HG03439 (cell line): ENCODE measurements at regions not wholly inside any gene's neighbourhood (a gene's known extent, or its start where the extent isn't known, plus 50 kb on each side); places are given as distances from the start of the nearest gene placed in this dataset.

Source experiments
- ATAC-seq: cut with Tn5 transposase; IDR thresholded peaks from one replicate; pipeline ENCODE4 v1.9.1; 2021; ENCODE audit warnings: mild to moderate bottlenecking, moderate library complexity; ENCODE audit not compliant: unreplicated experiment

GRCh38 chr13:33612641-33613638 lies 205.0 kb upstream of the RFC3 start:
- ATAC-seq, result peak; percentile 76

- ATAC-seq, result no peak
Measured at GRCh38 chr13:33615436-33615835, 202.5 kb upstream of the RFC3 start.

- no peak for ATAC-seq
Measured at GRCh38 chr13:33616130-33616529, 201.8 kb upstream of the RFC3 start.

GRCh38 chr13:33617055-33617454 lies 200.9 kb upstream of the RFC3 start:
- ATAC-seq, result no peak

- ATAC-seq, result no peak
Measured at GRCh38 chr13:33624253-33624652, 193.7 kb upstream of the RFC3 start.

DNA sequence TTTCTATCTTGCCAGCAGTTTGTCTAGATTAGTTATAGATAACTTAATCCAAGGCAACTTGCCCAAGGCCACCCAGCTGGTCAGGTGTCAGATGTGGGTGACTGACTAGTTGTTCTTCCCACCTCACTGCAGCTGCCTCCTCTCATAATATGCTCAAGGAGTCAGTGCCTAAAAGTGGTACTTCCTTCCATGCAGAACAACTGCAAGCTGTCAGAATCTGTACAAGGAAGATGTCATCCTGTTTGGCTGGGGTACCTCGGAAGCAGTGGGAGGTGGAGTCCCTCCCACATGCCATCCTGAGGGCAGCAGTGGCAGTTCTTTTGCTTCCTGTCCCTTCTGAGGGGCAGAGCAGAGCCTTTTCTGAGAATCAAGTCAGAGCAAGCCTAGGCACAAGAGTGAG lies 193.2 kb upstream of the RFC3 start:
- ATAC-seq, result no peak

- ATAC-seq, result no peak
Measured at GRCh38 chr13:33626407-33626806, 191.5 kb upstream of the RFC3 start.

DNA sequence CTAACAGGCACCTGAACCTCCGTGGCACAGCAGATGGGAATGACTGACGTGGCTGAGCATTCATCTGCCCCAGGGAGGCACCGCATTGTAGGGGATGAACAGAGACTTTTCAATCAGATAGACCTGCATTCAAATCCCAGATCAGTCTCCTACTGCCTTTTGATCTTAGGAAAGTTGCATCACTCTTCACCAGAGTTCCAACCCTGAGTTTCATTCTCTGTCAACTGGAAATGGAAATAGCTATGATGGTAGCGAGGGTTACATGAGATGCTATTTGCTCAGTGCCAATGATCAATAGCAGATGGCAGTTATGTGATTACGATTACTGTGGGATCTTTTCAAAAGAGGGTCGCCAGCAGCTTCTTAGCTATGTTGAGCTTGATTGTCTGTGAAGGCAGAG lies 189.3 kb upstream of the RFC3 start:
- no peak for ATAC-seq

- no peak for ATAC-seq
Measured at GRCh38 chr13:33629605-33630360, 188.2 kb upstream of the RFC3 start.

DNA sequence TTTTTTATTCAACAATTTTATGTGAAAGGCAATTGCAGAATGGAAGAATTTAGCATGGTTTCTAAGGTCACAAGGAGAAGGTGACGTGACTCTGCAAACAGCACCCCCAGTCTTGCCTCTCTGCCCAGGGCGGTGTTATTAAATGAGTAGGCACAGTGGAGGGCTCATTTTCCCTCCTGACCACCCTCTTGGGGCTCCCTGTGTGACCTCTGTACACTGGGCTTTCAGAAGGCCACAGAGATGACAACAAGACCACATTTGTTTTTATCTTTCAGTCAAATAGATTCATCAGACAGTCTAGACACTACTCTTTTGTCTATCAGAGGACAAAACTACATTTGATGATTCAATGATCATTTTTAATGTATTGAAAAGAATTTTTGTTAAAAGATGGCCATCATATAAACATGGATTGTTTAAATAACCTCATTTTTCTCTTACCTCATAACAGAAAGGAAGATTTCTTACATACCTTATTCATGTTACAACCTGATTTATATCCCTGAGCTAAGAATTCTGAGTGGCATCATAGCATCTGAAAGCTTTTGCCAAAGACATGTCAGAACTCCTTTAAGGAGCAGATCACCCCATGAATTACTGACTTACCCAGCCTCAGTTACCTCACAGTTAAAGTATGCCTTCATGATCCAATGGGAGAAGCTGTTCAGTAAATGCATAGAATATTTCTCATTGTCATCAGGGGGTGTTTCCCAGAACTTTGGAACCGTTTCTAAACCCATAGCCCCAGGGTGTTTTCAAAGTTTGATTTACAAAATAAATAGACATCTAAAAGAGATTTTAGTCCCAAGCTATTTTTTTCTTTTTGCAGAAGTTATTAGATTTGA lies 184.0 kb upstream of the RFC3 start:
- ATAC-seq, result no peak

- no peak for ATAC-seq
Measured at GRCh38 chr13:33634546-33634982, 183.4 kb upstream of the RFC3 start.

DNA sequence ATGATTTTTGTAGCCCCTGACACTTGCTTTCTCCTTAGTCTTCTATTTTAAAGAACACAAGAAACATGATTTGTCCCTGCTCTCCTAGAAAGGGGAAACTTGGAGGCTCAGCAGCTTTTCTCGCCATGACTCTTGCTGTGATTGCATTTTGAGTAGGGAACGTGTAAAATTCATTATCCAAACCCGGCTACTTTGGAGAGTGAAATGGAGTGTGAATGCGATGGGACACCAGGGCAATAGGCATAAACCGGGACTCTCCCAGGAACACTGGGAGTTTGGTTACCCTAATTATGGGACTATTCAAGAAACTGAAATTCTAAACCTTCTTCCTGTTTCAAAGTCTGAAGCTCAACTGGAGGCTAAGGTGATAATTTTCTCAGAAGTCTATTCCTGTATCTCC lies 181.7 kb upstream of the RFC3 start:
- no peak for ATAC-seq

- ATAC-seq, result no peak
Measured at GRCh38 chr13:33636955-33637670, 180.8 kb upstream of the RFC3 start.

GRCh38 chr13:33637978-33638743 lies 179.8 kb upstream of the RFC3 start:
- ATAC-seq, result no peak

DNA sequence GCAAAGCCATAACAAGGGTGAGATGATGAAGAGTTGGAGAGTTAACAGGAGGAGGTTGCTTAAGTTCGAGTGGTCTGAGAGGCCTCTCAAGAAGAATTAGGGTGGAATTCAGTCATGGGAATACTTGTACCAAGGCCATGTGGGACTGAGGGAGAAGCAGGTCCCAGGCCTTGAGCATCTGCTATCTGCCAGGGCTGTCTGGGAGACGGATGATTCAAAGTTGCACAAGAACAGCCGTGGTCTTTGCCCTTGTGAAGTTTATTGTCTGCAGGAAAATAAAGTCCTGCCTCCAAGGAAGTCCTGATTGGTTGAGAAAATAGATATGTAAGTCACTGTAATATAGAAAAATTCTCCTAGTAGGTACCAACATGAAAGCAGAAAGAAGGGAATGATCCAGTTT lies 178.8 kb upstream of the RFC3 start:
- ATAC-seq, result no peak

- peak; percentile 78 for ATAC-seq
Measured at GRCh38 chr13:33639626-33640080, 178.3 kb upstream of the RFC3 start.

- no peak for ATAC-seq
Measured at GRCh38 chr13:33640832-33641231, 177.1 kb upstream of the RFC3 start.

- ATAC-seq, result no peak
Measured at GRCh38 chr13:33642374-33643065, 175.4 kb upstream of the RFC3 start.
